ENCODE measurements at regions not wholly inside any gene's neighbourhood (a gene's known extent, or its start where the extent isn't known, plus 50 kb on each side); places are given as distances from the start of the nearest gene placed in this dataset.

DNA sequence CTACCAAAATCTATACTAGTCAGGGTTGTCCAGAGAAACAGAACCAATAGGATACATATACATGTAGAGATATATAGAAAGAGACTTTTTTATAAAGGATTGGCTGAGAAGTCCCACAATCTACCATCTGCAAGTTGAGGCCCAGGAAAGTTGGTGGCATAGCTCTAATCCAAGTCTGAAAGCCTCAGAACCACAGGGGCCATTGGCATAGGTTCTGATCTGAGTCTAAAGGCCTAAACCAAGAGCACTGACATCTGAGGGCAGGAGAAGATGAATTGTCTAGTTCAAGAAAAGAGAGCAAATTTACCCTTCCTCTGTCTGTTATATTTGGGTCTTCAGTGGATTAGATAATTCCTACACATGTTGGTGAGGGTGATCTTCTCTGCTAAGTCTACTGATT lies 433.1 kb downstream of the ADAMTS20 start:
- no peak overlapping the region for H3K9ac ChIP-seq (ENCODE audit: low read length in 2 of 2)
- no peaks in the 10 kb centered on the region for H3K27me3 ChIP-seq (ENCODE audit: control insufficient read depth in 1 of 2, insufficient read depth in 2 of 2, low read length in 2 of 2)
- peaks cover 0 to 2% of the 10 kb centered on the region in 2 donors for H3K9me3 ChIP-seq (ENCODE audit: control insufficient read depth in 2 of 2, low read length in 2 of 2)
- no peak overlapping the region for H3K4me3 ChIP-seq (ENCODE audit: low read length in 2 of 2)
- no peak overlapping the region for H3K27ac ChIP-seq (ENCODE audit: low read length)
- H3K4me1 ChIP-seq (ENCODE audit: control insufficient read depth, insufficient read depth, low read length) = no peaks in the 10 kb centered on the region
- no peaks in the 10 kb centered on the region for H3K36me3 ChIP-seq (ENCODE audit: control insufficient read depth in 2 of 2, insufficient read depth in 2 of 2, low read length in 2 of 2)

DNA sequence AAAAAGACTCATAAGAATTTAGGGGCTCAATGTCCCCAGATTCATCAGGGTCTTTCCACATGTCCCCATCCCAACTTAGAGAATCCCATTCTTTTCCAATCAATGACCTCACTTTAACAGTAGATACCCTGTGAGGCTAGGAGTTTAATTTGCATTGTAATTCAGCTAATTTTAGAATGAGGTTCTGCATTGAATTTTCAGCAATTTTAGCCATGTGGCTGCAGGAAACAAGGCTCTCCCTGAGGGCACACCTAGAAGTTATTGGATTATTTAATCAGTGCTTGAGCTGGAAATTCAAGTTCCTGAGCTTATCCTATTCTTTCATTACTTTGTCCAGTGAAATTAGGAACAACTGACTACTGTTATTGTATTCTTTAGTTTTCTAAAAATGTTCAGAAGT lies 433.8 kb downstream of the ADAMTS20 start:
- Histone ChIP-seq H3K27ac (ENCODE audit: low read length) (no peak overlapping the region), H3K4me1 (ENCODE audit: control insufficient read depth, insufficient read depth, low read length) (no peaks in the 10 kb centered on the region), H3K9me3 (ENCODE audit: control insufficient read depth in 2 of 2, low read length in 2 of 2) (peaks cover 0 to 2% of the 10 kb centered on the region in 2 donors), H3K27me3 (ENCODE audit: control insufficient read depth in 1 of 2, insufficient read depth in 2 of 2, low read length in 2 of 2) (no peaks in the 10 kb centered on the region), H3K36me3 (ENCODE audit: control insufficient read depth in 2 of 2, insufficient read depth in 2 of 2, low read length in 2 of 2) (no peaks in the 10 kb centered on the region), H3K9ac (ENCODE audit: low read length in 2 of 2) (no peak overlapping the region), H3K4me3 (ENCODE audit: low read length in 2 of 2) (no peak overlapping the region)

DNA sequence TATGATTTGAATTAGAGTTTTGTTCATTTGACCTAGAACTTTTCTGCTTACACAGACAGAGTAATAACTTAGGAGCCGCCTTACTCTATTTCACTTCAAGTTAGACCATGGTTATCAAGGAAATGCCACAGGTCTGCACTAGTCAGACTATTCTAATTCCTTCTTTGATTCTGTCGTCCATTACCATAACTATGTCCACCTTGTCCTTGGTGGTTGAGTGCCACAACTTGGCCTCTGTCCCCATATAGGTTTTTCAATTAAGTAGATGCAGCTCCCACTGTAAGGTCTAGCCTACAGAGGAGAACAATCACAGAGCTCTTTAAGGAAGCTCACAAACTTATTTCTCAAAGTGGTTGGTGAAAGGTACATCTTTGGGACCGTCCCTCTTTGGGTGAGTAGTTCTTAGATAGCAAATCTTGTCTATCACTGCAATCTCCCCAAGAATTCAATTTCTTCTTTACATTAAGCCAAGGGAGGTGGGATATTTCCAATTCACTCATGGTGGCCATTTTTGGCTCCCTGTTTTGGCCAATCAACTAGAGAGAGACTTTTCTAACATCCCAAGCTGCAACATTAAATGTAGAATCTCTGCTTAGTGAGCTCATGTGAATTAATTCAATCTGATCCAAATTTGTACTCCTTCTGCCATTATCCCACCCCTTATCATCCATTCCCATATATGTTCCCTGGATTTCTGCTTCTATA lies 434.6 kb downstream of the ADAMTS20 start:
- Histone ChIP-seq H3K4me3 (ENCODE audit: low read length in 2 of 2) (no peak overlapping the region), H3K9ac (ENCODE audit: low read length in 2 of 2) (no peak overlapping the region), H3K36me3 (ENCODE audit: control insufficient read depth in 2 of 2, insufficient read depth in 2 of 2, low read length in 2 of 2) (no peaks in the 10 kb centered on the region), H3K27me3 (ENCODE audit: control insufficient read depth in 1 of 2, insufficient read depth in 2 of 2, low read length in 2 of 2) (no peaks in the 10 kb centered on the region), H3K9me3 (ENCODE audit: control insufficient read depth in 2 of 2, low read length in 2 of 2) (peaks cover 0 to 2% of the 10 kb centered on the region in 2 donors), H3K4me1 (ENCODE audit: control insufficient read depth, insufficient read depth, low read length) (no peaks in the 10 kb centered on the region), H3K27ac (ENCODE audit: low read length) (no peak overlapping the region)

DNA sequence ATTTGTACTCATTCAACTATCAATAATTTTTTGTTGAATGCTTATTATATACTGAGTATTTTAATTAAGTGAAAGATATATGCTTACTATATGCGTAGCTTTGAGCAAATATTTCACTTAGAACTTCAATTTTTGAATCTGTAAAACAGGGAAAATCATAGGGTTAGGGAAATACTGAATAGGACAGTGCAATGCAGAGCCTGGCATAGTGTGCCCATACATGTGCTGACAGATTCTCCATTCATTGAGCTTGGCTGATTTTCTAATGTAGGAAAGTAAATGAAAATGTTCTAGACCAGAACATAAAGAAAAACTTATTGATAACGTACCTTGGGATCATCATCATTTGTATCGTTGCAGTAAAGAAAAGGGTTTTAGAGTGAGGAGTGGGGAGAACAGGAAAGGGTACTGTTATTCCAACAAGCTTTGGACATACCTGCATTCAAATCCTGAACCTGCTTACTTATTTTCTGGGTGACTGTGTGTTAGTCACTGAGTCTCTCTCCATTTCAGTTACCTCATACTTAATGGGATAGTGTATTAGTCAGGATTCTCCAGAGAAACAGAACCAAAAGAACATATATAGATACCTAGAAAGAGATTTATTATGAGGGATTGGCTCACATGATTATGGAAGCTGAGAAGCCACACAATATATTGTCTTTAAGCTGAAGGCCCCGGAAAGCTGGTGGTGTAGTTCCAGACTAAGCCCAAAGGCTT lies 436.4 kb downstream of the ADAMTS20 start:
- Histone ChIP-seq H3K27me3 (ENCODE audit: control insufficient read depth in 1 of 2, insufficient read depth in 2 of 2, low read length in 2 of 2) (no peaks in the 10 kb centered on the region), H3K9ac (ENCODE audit: low read length in 2 of 2) (no peak overlapping the region), H3K36me3 (ENCODE audit: control insufficient read depth in 2 of 2, insufficient read depth in 2 of 2, low read length in 2 of 2) (no peaks in the 10 kb centered on the region), H3K4me3 (ENCODE audit: low read length in 2 of 2) (no peak overlapping the region), H3K9me3 (ENCODE audit: control insufficient read depth in 2 of 2, low read length in 2 of 2) (peaks cover 0 to 2% of the 10 kb centered on the region in 2 donors), H3K4me1 (ENCODE audit: control insufficient read depth, insufficient read depth, low read length) (no peaks in the 10 kb centered on the region), H3K27ac (ENCODE audit: low read length) (no peak overlapping the region)

DNA sequence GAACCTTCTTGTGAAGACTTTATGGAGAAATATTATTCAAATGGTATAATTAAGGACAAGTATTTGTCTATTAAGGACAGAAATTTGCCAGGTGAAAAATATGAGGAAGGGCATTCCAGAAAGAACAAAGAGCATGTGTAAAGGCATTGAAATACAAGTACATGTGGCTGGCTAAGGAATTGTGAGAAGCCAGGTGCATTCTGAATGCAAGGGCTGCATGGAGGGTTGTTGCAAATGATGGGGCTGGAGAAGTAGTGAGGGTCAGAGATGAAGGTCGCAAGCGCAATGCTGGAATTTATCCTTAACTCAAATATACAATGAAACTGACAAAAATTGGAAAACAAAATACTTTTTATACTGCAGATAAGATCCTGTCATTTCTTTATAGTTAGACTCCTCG lies 437.7 kb downstream of the ADAMTS20 start:
- Histone ChIP-seq H3K36me3 (ENCODE audit: control insufficient read depth in 2 of 2, insufficient read depth in 2 of 2, low read length in 2 of 2) (no peaks in the 10 kb centered on the region), H3K9ac (ENCODE audit: low read length in 2 of 2) (no peak overlapping the region), H3K27me3 (ENCODE audit: control insufficient read depth in 1 of 2, insufficient read depth in 2 of 2, low read length in 2 of 2) (no peaks in the 10 kb centered on the region), H3K9me3 (ENCODE audit: control insufficient read depth in 2 of 2, low read length in 2 of 2) (peaks cover 0 to 2% of the 10 kb centered on the region in 2 donors), H3K4me3 (ENCODE audit: low read length in 2 of 2) (no peak overlapping the region), H3K4me1 (ENCODE audit: control insufficient read depth, insufficient read depth, low read length) (no peaks in the 10 kb centered on the region), H3K27ac (ENCODE audit: low read length) (no peak overlapping the region)

DNA sequence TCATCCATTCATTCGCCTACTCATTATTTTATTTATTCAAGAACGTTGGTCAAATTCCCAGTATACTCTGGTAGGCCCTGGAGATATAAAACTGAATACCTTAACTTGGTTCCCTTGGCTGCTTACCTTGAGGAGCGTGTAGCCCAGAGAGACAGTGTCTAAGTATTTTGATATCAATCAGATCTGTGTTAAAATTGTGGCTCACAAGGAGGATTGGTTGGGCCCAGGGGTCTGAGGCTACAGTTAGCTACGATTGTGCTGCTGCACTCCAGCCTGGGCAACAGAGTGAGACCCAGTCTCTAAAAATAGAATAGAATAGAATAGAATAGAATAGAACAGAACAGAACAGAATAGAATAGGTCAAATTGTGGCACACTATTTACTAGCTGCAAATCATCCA lies 438.4 kb downstream of the ADAMTS20 start:
- Histone ChIP-seq H3K9ac (ENCODE audit: low read length in 2 of 2) (no peak overlapping the region), H3K9me3 (ENCODE audit: control insufficient read depth in 2 of 2, low read length in 2 of 2) (no peaks in the 10 kb centered on the region), H3K27me3 (ENCODE audit: control insufficient read depth in 1 of 2, insufficient read depth in 2 of 2, low read length in 2 of 2) (no peaks in the 10 kb centered on the region), H3K4me1 (ENCODE audit: control insufficient read depth, insufficient read depth, low read length) (no peaks in the 10 kb centered on the region), H3K27ac (ENCODE audit: low read length) (no peak overlapping the region), H3K36me3 (ENCODE audit: control insufficient read depth in 2 of 2, insufficient read depth in 2 of 2, low read length in 2 of 2) (no peaks in the 10 kb centered on the region), H3K4me3 (ENCODE audit: low read length in 2 of 2) (no peak overlapping the region)

DNA sequence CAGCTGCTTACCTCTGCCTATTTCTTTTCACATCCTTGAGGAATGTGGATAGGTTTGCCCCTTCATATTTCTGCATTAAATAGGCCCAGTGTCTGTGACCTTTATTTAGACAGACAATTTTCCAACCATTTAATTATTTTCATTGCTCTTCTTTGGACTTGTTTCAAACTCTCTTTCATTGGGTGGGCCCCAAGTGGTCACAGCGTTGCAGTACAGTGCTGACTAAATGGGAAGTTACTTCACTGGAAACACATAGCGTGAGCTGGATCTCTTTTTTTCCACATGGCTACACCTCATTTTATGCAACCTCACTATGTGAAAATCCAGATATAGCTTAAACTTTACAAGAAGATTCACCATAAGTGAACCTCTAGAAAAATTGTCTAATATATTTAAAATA lies 438.9 kb downstream of the ADAMTS20 start:
- Histone ChIP-seq H3K9me3 (ENCODE audit: control insufficient read depth in 2 of 2, low read length in 2 of 2) (no peaks in the 10 kb centered on the region), H3K9ac (ENCODE audit: low read length in 2 of 2) (no peak overlapping the region), H3K27ac (ENCODE audit: low read length) (no peak overlapping the region), H3K4me1 (ENCODE audit: control insufficient read depth, insufficient read depth, low read length) (no peaks in the 10 kb centered on the region), H3K36me3 (ENCODE audit: control insufficient read depth in 2 of 2, insufficient read depth in 2 of 2, low read length in 2 of 2) (no peaks in the 10 kb centered on the region), H3K27me3 (ENCODE audit: control insufficient read depth in 1 of 2, insufficient read depth in 2 of 2, low read length in 2 of 2) (no peaks in the 10 kb centered on the region), H3K4me3 (ENCODE audit: low read length in 2 of 2) (no peak overlapping the region)

DNA sequence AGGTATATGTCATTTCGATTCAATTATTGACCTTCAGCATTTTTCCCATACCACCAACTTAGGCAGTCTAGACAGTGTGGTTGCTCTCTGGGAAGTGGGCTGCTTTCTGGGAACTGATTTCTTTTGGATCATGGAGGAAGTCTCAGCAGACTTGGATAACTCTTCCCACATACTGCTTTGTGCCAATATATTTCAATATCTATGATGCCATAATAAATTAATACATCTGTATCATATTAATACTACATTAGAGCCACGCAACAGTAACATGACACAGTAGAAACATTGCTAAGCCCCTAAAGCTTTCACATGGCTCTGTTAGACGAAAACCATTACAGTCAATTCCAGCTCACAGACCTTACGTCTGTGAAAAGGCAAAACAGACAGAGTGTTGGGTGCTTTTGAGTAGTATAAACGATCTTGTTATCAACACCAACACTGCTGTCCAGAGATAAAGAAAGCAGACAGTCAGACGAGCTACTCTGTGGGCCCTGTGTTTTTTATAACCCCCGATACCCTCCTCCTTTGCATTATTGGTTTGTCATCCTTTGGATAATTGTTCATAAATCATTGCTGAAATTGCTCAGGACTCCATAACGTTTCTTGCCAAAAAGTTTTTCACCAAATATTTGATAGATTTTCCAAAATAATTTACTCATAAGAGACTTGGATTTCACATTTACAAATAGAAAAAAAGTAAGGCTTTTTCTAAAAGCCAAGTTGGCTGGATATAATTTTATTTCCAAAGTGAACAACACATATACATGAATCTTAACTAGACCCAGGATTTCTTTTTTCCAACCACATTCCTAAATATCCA lies 439.7 kb downstream of the ADAMTS20 start:
- Histone ChIP-seq H3K4me1 (ENCODE audit: control insufficient read depth, insufficient read depth, low read length) (no peaks in the 10 kb centered on the region), H3K9ac (ENCODE audit: low read length in 2 of 2) (no peak overlapping the region), H3K9me3 (ENCODE audit: control insufficient read depth in 2 of 2, low read length in 2 of 2) (no peaks in the 10 kb centered on the region), H3K4me3 (ENCODE audit: low read length in 2 of 2) (no peak overlapping the region), H3K36me3 (ENCODE audit: control insufficient read depth in 2 of 2, insufficient read depth in 2 of 2, low read length in 2 of 2) (no peaks in the 10 kb centered on the region), H3K27ac (ENCODE audit: low read length) (no peak overlapping the region), H3K27me3 (ENCODE audit: control insufficient read depth in 1 of 2, insufficient read depth in 2 of 2, low read length in 2 of 2) (no peaks in the 10 kb centered on the region)

DNA sequence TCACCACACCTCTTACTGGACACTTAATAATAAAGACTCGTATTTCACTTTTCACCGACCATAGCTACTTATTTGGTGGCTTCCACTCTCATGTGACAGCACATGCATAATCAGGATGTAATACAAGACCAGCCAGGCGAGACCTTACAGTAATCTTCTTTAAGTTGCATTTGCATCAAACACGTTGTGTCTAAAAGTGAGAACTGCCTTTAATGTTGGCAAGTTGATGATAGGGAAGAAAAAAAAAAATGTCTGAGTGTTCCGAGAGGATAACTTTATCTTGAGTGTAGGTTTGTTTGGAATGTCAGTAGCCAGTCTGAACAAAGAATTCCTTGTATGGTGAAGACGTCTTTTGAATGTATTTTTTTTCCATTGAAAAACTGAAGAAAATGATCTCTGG lies 440.4 kb downstream of the ADAMTS20 start:
- Histone ChIP-seq H3K9ac (ENCODE audit: low read length in 2 of 2) (no peak overlapping the region), H3K4me1 (ENCODE audit: control insufficient read depth, insufficient read depth, low read length) (no peaks in the 10 kb centered on the region), H3K4me3 (ENCODE audit: low read length in 2 of 2) (no peak overlapping the region), H3K9me3 (ENCODE audit: control insufficient read depth in 2 of 2, low read length in 2 of 2) (no peaks in the 10 kb centered on the region), H3K27ac (ENCODE audit: low read length) (no peak overlapping the region), H3K27me3 (ENCODE audit: control insufficient read depth in 1 of 2, insufficient read depth in 2 of 2, low read length in 2 of 2) (no peaks in the 10 kb centered on the region), H3K36me3 (ENCODE audit: control insufficient read depth in 2 of 2, insufficient read depth in 2 of 2, low read length in 2 of 2) (no peaks in the 10 kb centered on the region)

DNA sequence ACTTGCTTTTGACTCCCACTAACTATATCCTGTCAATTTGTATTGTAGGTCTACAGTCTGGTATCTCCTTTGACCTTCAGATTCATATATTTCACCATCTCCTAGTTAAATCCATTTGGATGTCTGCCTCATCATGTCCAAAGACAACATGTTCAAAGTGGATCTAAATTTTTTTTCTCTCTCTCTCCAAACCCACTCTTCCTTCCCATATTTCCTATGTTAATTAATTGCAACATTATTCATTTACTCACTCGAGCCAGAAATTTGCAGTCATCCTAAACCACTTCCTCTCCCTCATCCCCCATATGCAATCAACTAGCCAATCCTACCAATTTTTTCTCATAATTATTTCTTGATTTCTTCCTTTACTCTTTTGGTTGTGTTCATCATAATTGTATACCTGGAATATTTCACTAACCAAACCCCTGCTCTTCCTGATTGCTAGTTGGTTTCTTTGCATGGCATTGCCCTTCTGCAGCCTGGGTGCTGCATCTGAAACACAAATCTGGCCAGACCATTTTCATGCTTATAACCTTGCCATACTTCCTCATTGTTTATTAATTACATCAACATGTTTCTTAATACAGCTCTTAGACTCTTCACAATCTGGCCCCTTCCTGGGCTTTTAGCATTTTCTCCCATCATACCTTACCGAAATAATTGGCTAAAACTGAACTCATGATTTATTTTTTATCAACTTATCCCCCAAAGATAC lies 442.2 kb downstream of the ADAMTS20 start:
- Histone ChIP-seq H3K27ac (ENCODE audit: low read length) (no peak overlapping the region), H3K4me3 (ENCODE audit: low read length in 2 of 2) (no peak overlapping the region), H3K27me3 (ENCODE audit: control insufficient read depth in 1 of 2, insufficient read depth in 2 of 2, low read length in 2 of 2) (no peaks in the 10 kb centered on the region), H3K9ac (ENCODE audit: low read length in 2 of 2) (no peak overlapping the region), H3K9me3 (ENCODE audit: control insufficient read depth in 2 of 2, low read length in 2 of 2) (no peaks in the 10 kb centered on the region), H3K4me1 (ENCODE audit: control insufficient read depth, insufficient read depth, low read length) (no peaks in the 10 kb centered on the region), H3K36me3 (ENCODE audit: control insufficient read depth in 2 of 2, insufficient read depth in 2 of 2, low read length in 2 of 2) (no peaks in the 10 kb centered on the region)
